ENCODE measurements at regions not wholly inside any gene's neighbourhood (a gene's known extent, or its start where the extent isn't known, plus 50 kb on each side); places are given as distances from the start of the nearest gene placed in this dataset.

GRCh38 chr17:20781260-20781659 lies 201.7 kb downstream of the CDRT15L2 start:
- TF ChIP-seq CTCF (IDR thresholded peaks at IDR 0.05): no peak
- TF ChIP-seq POLR2AphosphoS5 (IDR thresholded peaks at IDR 0.05): no peak
- TF ChIP-seq POLR2A (IDR thresholded peaks at IDR 0.05): no peak

Data from prostate gland (tissue), 2 donors.